Central memory CD8-positive, alpha-beta T cell (primary cell): ENCODE measurements at regions not wholly inside any gene's neighbourhood (a gene's known extent, or its start where the extent isn't known, plus 50 kb on each side); places are given as distances from the start of the nearest gene placed in this dataset.

ENCODE experiments used
- ATAC-seq: fragments of 150-1000 bp; cut with Tn5 transposase; replicated peaks from 2 replicates; pipeline ENCODE4 v1.10.0; 2022; ENCODE audit warnings: mild to moderate bottlenecking, moderate FRiP score, moderate number of reproducible peaks; ENCODE audit not compliant: poor library complexity, severe bottlenecking; ENCODE audit errors: extremely low read depth
- DNase-seq, 2 donors: peaks; one replicate each; pipeline ENCODE4 v3.0.0; 2021; ENCODE audit warnings: low spot score in 2 of 2
- H3K27ac Mint-ChIP-seq: one replicate; pipeline ENCODE4 v1.8.0; 2022; ENCODE audit warnings: low read depth, mild to moderate bottlenecking, moderate library complexity, mixed read lengths
- H3K27me3 Mint-ChIP-seq: one replicate; pipeline ENCODE4 v1.8.0; 2022; ENCODE audit warnings: mixed read lengths
- H3K36me3 Mint-ChIP-seq: one replicate; pipeline ENCODE4 v1.8.0; 2022; ENCODE audit warnings: mild to moderate bottlenecking, moderate library complexity, mixed read lengths; ENCODE audit not compliant: insufficient read depth
- H3K4me1 Mint-ChIP-seq: one replicate; pipeline ENCODE4 v1.8.0; 2022; ENCODE audit warnings: mixed read lengths
- H3K4me3 Mint-ChIP-seq: one replicate; pipeline ENCODE4 v1.8.0; 2022; ENCODE audit warnings: mild to moderate bottlenecking, moderate library complexity, mixed read lengths
- H3K9me3 Mint-ChIP-seq: one replicate; pipeline ENCODE4 v1.8.0; 2022; ENCODE audit warnings: mixed read lengths

- Mint-ChIP-seq H3K4me3 (no peak overlapping the region), H3K36me3 (no peaks in the 10 kb centered on the region), H3K27ac (no peak overlapping the region), H3K4me1 (no peaks in the 10 kb centered on the region), H3K27me3 (peaks cover 34% of the 10 kb centered on the region), H3K9me3 (no peaks in the 10 kb centered on the region)
- DNase-seq: no peak
- no peak for ATAC-seq
Measured at GRCh38 chr6:6897140-6897539, 210.6 kb upstream of the RREB1 start.

- Mint-ChIP-seq H3K36me3 (no peaks in the 10 kb centered on the region), H3K27ac (no peak overlapping the region), H3K9me3 (no peaks in the 10 kb centered on the region), H3K27me3 (peaks cover 55% of the 10 kb centered on the region), H3K4me1 (no peaks in the 10 kb centered on the region), H3K4me3 (no peak overlapping the region)
- DNase-seq: no peak
- ATAC-seq: no peak
Measured at GRCh38 chr6:6900569-6901204, 207.1 kb upstream of the RREB1 start.

DNA sequence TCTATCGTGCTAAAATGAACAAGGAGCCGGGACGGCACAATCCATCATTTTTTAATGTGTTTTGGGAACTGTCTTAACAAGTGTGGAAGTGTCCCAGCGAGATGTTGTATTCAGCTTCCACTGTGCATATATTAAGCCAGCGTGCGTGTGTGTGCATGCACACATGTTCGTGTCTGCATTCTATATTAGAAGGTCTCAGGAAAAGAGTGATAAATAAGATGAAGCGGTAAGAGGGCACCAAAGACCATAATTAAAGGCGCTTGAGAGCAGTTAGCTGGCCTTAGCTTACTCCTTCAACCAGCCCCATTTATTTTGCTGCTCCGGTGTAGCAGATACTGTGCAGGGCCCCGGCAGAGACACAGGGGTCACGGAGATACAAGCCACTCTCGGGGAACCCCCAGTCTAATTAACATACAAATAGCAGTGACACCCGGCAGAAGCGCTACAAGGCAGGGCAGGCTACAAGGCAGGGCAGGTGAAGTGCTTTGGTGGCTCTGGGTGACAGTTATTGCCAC, 206.5 kb upstream of the RREB1 start:
- ATAC-seq (no peak), DNase-seq (no peak)
- Mint-ChIP-seq H3K27me3 (peaks cover 61% of the 10 kb centered on the region), H3K9me3 (no peaks in the 10 kb centered on the region), H3K36me3 (no peaks in the 10 kb centered on the region), H3K27ac (no peak overlapping the region), H3K4me3 (no peak overlapping the region), H3K4me1 (no peaks in the 10 kb centered on the region)

- no peak for DNase-seq
- no peaks in the 10 kb centered on the region for H3K4me1 Mint-ChIP-seq
Measured at GRCh38 chr6:6901945-6902344, 205.8 kb upstream of the RREB1 start.

GRCh38 chr6:6905961-6906518, 201.7 kb upstream of the RREB1 start:
- H3K4me1 Mint-ChIP-seq: no peaks in the 10 kb centered on the region
- no peak overlapping the region for H3K4me3 Mint-ChIP-seq
- no peak for ATAC-seq
- no peak overlapping the region for H3K27ac Mint-ChIP-seq
- no peaks in the 10 kb centered on the region for H3K36me3 Mint-ChIP-seq
- no peaks in the 10 kb centered on the region for H3K9me3 Mint-ChIP-seq
- DNase-seq: no peak
- H3K27me3 Mint-ChIP-seq: peaks cover 67% of the 10 kb centered on the region

More at GRCh38 chr6:6901945-6902344, 205.8 kb upstream of the RREB1 start:
- no peak for ATAC-seq
- H3K27me3 Mint-ChIP-seq: peaks cover 67% of the 10 kb centered on the region
- H3K36me3 Mint-ChIP-seq: no peaks in the 10 kb centered on the region
- H3K27ac Mint-ChIP-seq: no peak overlapping the region
- no peak overlapping the region for H3K4me3 Mint-ChIP-seq
- no peaks in the 10 kb centered on the region for H3K9me3 Mint-ChIP-seq

GRCh38 chr6:6906570-6907213, 201.1 kb upstream of the RREB1 start:
- H3K4me1 Mint-ChIP-seq: no peaks in the 10 kb centered on the region
- H3K27me3 Mint-ChIP-seq: peaks cover 61% of the 10 kb centered on the region
- H3K27ac Mint-ChIP-seq: no peak overlapping the region
- DNase-seq (no peak), ATAC-seq (no peak)
- H3K9me3 Mint-ChIP-seq: no peaks in the 10 kb centered on the region
- no peaks in the 10 kb centered on the region for H3K36me3 Mint-ChIP-seq
- no peak overlapping the region for H3K4me3 Mint-ChIP-seq

GRCh38 chr6:6907286-6907685, 200.5 kb upstream of the RREB1 start:
- DNase-seq (no peak), ATAC-seq (no peak)
- no peaks in the 10 kb centered on the region for H3K4me1 Mint-ChIP-seq
- no peaks in the 10 kb centered on the region for H3K36me3 Mint-ChIP-seq
- H3K9me3 Mint-ChIP-seq: no peaks in the 10 kb centered on the region
- H3K27me3 Mint-ChIP-seq: peaks cover 56% of the 10 kb centered on the region
- no peak overlapping the region for H3K27ac Mint-ChIP-seq
- H3K4me3 Mint-ChIP-seq: no peak overlapping the region

- DNase-seq: no peak
- no peaks in the 10 kb centered on the region for H3K9me3 Mint-ChIP-seq
- H3K4me3 Mint-ChIP-seq: no peak overlapping the region
- no peaks in the 10 kb centered on the region for H3K36me3 Mint-ChIP-seq
- peaks cover 48% of the 10 kb centered on the region for H3K27me3 Mint-ChIP-seq
- no peak overlapping the region for H3K27ac Mint-ChIP-seq
- H3K4me1 Mint-ChIP-seq: no peaks in the 10 kb centered on the region
- no peak for ATAC-seq
Measured at GRCh38 chr6:6908121-6908520, 199.6 kb upstream of the RREB1 start.

DNA sequence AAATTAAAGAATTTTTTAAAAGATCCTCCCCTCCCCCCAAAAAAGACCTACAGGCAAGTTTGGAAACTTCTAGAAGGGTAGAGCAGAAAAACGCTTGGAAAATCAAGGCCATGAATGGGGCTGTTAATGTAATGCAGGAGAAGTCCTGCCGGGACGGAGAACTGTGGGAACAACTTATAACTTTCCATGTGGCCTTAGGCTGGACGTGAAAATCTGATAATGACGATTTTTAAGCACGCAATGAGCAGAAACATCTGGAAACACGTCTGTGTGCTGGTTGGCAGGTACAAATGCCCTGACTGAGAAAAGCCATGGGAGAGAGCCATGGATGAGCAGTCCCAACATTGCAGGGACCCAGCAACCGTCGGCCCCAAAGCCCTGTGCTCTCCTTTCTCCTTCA, 198.7 kb upstream of the RREB1 start:
- Mint-ChIP-seq H3K9me3 (no peaks in the 10 kb centered on the region), H3K4me1 (no peaks in the 10 kb centered on the region), H3K27ac (no peak overlapping the region), H3K36me3 (no peaks in the 10 kb centered on the region), H3K27me3 (peaks cover 39% of the 10 kb centered on the region), H3K4me3 (no peak overlapping the region)
- no peak for ATAC-seq
- DNase-seq: no peak

DNA sequence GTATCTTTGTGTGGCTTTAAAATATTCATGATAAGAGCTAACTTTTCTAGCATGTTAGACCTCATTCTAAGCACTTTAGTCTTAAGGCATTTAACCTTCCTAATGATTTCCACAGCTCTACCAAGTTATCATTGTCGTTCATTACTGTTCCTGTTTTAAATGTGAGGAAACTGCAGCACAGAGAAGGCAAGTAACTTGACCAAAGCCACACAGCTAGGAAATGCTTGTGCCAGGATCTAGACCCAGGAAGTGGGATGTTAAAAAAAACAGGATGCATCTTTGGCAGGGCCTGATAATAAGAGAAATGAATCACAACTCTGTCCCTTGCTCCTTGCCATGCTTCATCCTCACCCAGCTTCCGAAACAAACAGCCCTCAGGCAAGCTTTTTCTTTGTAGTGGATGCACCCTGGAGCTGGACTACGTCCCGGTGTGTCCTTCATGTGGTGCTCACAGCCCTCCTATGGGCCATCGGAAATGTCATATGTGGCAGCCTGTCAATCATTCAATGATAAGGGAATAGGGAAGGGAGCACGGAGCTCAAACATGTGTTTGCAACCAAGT, 196.9 kb upstream of the RREB1 start:
- Mint-ChIP-seq H3K4me1 (no peaks in the 10 kb centered on the region), H3K27ac (no peak overlapping the region), H3K27me3 (peaks cover 24% of the 10 kb centered on the region), H3K9me3 (no peaks in the 10 kb centered on the region), H3K36me3 (no peaks in the 10 kb centered on the region), H3K4me3 (no peak overlapping the region)
- no peak for DNase-seq
- ATAC-seq: no peak

GRCh38 chr6:6911391-6911790, 196.4 kb upstream of the RREB1 start:
- Mint-ChIP-seq H3K4me1 (no peaks in the 10 kb centered on the region), H3K9me3 (no peaks in the 10 kb centered on the region), H3K27ac (no peak overlapping the region), H3K4me3 (no peak overlapping the region), H3K36me3 (no peaks in the 10 kb centered on the region), H3K27me3 (peaks cover 19% of the 10 kb centered on the region)
- DNase-seq (no peak), ATAC-seq (no peak)

DNA sequence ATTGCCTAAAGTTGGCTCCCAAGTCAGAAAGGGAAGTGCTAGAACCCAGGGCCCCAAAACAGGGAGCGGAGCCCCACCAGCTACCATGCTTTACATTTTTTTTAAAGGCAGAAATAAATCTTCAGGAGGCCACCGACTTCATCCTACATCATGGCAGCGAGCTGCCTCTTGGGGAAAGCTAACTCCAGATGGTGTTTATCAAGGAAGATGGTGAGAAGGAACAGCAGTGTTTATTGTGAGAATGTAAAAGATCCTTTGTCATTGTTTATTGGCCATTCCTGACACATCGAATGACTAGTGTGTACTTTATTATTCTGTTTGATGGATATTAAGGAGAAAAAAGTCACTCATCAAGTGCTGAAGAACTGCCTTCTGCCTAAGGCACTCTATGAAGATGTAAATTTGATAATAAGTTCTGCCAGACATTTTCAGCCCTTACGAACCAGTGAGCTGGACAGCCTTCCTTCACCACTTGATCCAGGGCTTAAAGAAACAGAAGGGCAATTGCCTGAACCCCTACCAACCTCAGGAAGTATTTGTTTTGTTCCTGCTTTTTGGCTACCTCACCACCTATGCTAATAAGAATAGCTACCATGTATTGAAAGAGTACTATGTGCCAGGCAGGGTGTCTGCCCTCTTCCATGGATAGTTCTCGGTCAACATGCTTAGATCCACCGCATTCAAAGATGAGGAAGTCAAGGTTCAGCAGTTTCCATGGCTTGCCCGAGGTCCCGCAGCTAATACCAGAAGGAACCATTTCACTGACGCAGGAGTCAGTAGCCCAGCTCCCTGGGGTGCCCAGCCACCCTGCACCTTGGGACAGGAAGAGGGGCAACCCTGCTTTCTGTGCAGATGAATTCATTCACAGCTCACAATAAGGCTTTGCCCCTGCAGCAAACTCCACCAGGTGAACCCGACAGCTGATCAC, 194.7 kb upstream of the RREB1 start:
- Mint-ChIP-seq H3K4me1 (no peaks in the 10 kb centered on the region), H3K27me3 (peaks cover 13% of the 10 kb centered on the region), H3K9me3 (no peaks in the 10 kb centered on the region), H3K27ac (no peak overlapping the region), H3K4me3 (no peak overlapping the region), H3K36me3 (no peaks in the 10 kb centered on the region)
- no peak for DNase-seq
- ATAC-seq: no peak
